ENCODE measurements at regions not wholly inside any gene's neighbourhood (a gene's known extent, or its start where the extent isn't known, plus 50 kb on each side); places are given as distances from the start of the nearest gene placed in this dataset.

GRCh38 chr1:219692981-219693380 lies 80.1 kb upstream of the ZC3H11B start:
- no peak for TF ChIP-seq ZNF26 (tag by site-specific recombination; IDR thresholded peaks at IDR 0.05)
- TF ChIP-seq, protein P1, sequence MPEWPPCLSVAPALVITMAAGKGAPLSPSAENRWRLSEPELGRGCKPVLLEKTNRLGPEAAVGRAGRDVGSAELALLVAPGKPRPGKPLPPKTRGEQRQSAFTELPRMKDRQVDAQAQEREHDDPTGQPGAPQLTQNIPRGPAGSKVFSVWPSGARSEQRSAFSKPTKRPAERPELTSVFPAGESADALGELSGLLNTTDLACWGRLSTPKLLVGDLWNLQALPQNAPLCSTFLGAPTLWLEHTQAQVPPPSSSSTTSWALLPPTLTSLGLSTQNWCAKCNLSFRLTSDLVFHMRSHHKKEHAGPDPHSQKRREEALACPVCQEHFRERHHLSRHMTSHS (tag by site-specific recombination; IDR thresholded peaks at IDR 0.05) = no peak
- Histone ChIP-seq H3K4me3 (ENCODE audit: low read depth, low read length) (no peak overlapping the region), H3K9me3 (ENCODE audit: control insufficient read depth, insufficient read depth, low read depth, low read length) (no peaks in the 10 kb centered on the region), H3K4me1 (ENCODE audit: control insufficient read depth, insufficient read depth, low read length) (no peaks in the 10 kb centered on the region), H3K27ac (ENCODE audit: extremely low read depth, low read depth, low read length) (no peak overlapping the region), H3K36me3 (ENCODE audit: control insufficient read depth in 2 of 2, insufficient read depth in 1 of 2, low read length in 2 of 2) (no peaks in the 10 kb centered on the region)
- ChIA-PET POLR2A (no interaction called here), CTCF (no interaction called here)

DNA sequence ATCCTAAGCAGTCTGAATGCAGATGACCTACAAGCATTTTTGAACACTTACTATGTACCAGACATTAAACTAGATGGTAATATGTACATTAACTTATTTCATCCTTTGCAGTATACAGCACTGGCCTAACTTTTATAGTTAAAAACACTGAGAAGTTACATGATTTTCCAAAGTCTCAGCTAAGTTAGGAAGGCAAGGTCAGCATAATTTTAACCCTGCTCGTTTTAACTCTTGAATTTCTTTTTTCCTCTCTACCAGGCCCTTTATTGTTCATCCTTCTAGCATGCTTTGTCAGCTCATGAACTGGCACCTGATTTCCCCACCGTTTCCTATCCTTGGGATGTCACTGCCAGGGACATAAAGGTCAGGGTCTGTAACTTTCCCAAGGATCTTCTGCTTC lies 76.9 kb upstream of the ZC3H11B start:
- CTCF ChIA-PET = no interaction called here
- TF ChIP-seq ZBTB17 (tag by site-specific recombination; IDR thresholded peaks at IDR 0.05) (no peak), ZNF768 (tag by site-specific recombination; IDR thresholded peaks at IDR 0.05) (no peak), PRDM4 (tag by site-specific recombination; IDR thresholded peaks at IDR 0.05) (no peak), ZNF791 (tag by site-specific recombination; IDR thresholded peaks at IDR 0.05) (no peak), ZNF26 (tag by site-specific recombination; IDR thresholded peaks at IDR 0.05) (no peak), KLF9 (tag by site-specific recombination; IDR thresholded peaks at IDR 0.05; ENCODE audit: low read depth) (no peak), ZNF658 (tag by site-specific recombination; IDR thresholded peaks at IDR 0.05) (no peak)
- TF ChIP-seq, protein P2, sequence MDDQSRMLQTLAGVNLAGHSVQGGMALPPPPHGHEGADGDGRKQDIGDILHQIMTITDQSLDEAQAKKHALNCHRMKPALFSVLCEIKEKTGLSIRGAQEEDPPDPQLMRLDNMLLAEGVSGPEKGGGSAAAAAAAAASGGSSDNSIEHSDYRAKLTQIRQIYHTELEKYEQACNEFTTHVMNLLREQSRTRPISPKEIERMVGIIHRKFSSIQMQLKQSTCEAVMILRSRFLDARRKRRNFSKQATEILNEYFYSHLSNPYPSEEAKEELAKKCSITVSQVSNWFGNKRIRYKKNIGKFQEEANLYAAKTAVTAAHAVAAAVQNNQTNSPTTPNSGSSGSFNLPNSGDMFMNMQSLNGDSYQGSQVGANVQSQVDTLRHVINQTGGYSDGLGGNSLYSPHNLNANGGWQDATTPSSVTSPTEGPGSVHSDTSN (CRISPR knock-in tag; IDR thresholded peaks at IDR 0.05) = no peak
- TF ChIP-seq, protein P3, sequence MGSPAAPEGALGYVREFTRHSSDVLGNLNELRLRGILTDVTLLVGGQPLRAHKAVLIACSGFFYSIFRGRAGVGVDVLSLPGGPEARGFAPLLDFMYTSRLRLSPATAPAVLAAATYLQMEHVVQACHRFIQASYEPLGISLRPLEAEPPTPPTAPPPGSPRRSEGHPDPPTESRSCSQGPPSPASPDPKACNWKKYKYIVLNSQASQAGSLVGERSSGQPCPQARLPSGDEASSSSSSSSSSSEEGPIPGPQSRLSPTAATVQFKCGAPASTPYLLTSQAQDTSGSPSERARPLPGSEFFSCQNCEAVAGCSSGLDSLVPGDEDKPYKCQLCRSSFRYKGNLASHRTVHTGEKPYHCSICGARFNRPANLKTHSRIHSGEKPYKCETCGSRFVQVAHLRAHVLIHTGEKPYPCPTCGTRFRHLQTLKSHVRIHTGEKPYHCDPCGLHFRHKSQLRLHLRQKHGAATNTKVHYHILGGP (tag by site-specific recombination; IDR thresholded peaks at IDR 0.05) = no peak
- TF ChIP-seq, protein P4, sequence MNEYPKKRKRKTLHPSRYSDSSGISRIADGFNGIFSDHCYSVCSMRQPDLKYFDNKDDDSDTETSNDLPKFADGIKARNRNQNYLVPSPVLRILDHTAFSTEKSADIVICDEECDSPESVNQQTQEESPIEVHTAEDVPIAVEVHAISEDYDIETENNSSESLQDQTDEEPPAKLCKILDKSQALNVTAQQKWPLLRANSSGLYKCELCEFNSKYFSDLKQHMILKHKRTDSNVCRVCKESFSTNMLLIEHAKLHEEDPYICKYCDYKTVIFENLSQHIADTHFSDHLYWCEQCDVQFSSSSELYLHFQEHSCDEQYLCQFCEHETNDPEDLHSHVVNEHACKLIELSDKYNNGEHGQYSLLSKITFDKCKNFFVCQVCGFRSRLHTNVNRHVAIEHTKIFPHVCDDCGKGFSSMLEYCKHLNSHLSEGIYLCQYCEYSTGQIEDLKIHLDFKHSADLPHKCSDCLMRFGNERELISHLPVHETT (tag by site-specific recombination; IDR thresholded peaks at IDR 0.05) = no peak

More for the DNA sequence above, 76.9 kb upstream of the ZC3H11B start:
- H3K4me3 ChIP-seq (ENCODE audit: low read depth, low read length) = no peak overlapping the region
- H3K36me3 ChIP-seq (ENCODE audit: control insufficient read depth in 2 of 2, insufficient read depth in 1 of 2, low read length in 2 of 2) = no peaks in the 10 kb centered on the region
- no peaks in the 10 kb centered on the region for H3K9me3 ChIP-seq (ENCODE audit: control insufficient read depth, insufficient read depth, low read depth, low read length)
- H3K4me1 ChIP-seq (ENCODE audit: control insufficient read depth, insufficient read depth, low read length) = 0 out of 2 replicates have a peak, but pooled peaks cover 3% of the 10 kb centered on the region
- POLR2A ChIA-PET = no interaction called here
- no peak overlapping the region for H3K27ac ChIP-seq (ENCODE audit: extremely low read depth, low read depth, low read length)
